HG03442 (cell line): ENCODE measurements at regions not wholly inside any gene's neighbourhood (a gene's known extent, or its start where the extent isn't known, plus 50 kb on each side); places are given as distances from the start of the nearest gene placed in this dataset.

Source experiments
- ATAC-seq: cut with Tn5 transposase; IDR thresholded peaks from one replicate; pipeline ENCODE4 v1.9.1; 2021; ENCODE audit warnings: mild to moderate bottlenecking, moderate library complexity; ENCODE audit not compliant: unreplicated experiment

GRCh38 chr15:95416576-95416975 is 913.9 kb upstream of the NR2F2 start:
- no peak for ATAC-seq

- no peak for ATAC-seq
Measured at GRCh38 chr15:95417761-95418160, 912.7 kb upstream of the NR2F2 start.

- no peak for ATAC-seq
Measured at GRCh38 chr15:95422255-95422654, 908.2 kb upstream of the NR2F2 start.

GRCh38 chr15:95425859-95426258 is 904.6 kb upstream of the NR2F2 start:
- no peak for ATAC-seq

GRCh38 chr15:95429345-95429744 is 901.2 kb upstream of the NR2F2 start:
- ATAC-seq = no peak

GRCh38 chr15:95431518-95431917 is 899.0 kb upstream of the NR2F2 start:
- ATAC-seq = no peak

GRCh38 chr15:95432878-95433405 is 897.6 kb upstream of the NR2F2 start:
- ATAC-seq = no peak

GRCh38 chr15:95439922-95440376 is 890.6 kb upstream of the NR2F2 start:
- ATAC-seq = no peak

GRCh38 chr15:95440712-95441111 is 889.8 kb upstream of the NR2F2 start:
- no peak for ATAC-seq

- ATAC-seq = no peak
Measured at GRCh38 chr15:95442107-95442719, 888.3 kb upstream of the NR2F2 start.

GRCh38 chr15:95444860-95445259 is 885.6 kb upstream of the NR2F2 start:
- no peak for ATAC-seq

GRCh38 chr15:95446854-95447253 is 883.6 kb upstream of the NR2F2 start:
- ATAC-seq = no peak

GRCh38 chr15:95447486-95447885 is 883.0 kb upstream of the NR2F2 start:
- ATAC-seq = no peak

- no peak for ATAC-seq
Measured at GRCh38 chr15:95448531-95449229, 881.8 kb upstream of the NR2F2 start.

- ATAC-seq = no peak
Measured at GRCh38 chr15:95449230-95449628, 881.3 kb upstream of the NR2F2 start.

GRCh38 chr15:95450413-95450812 is 880.1 kb upstream of the NR2F2 start:
- ATAC-seq = no peak

- ATAC-seq = no peak
Measured at GRCh38 chr15:95451938-95452337, 878.6 kb upstream of the NR2F2 start.

- ATAC-seq = no peak
Measured at GRCh38 chr15:95454403-95455262, 875.9 kb upstream of the NR2F2 start.

- no peak for ATAC-seq
Measured at GRCh38 chr15:95457520-95457919, 873.0 kb upstream of the NR2F2 start.

- no peak for ATAC-seq
Measured at GRCh38 chr15:95458721-95459120, 871.8 kb upstream of the NR2F2 start.

- no peak for ATAC-seq
Measured at GRCh38 chr15:95459273-95459672, 871.2 kb upstream of the NR2F2 start.
